H9 (cell line): ENCODE measurements at regions not wholly inside any gene's neighbourhood (a gene's known extent, or its start where the extent isn't known, plus 50 kb on each side); places are given as distances from the start of the nearest gene placed in this dataset.

Source experiments
- DNase-seq: peaks from one replicate; pipeline ENCODE4 v3.0.0-alpha.2; 2017
- H2AFZ ChIP-seq: one replicate; pipeline ENCODE4 v1.6.1; 2013; ENCODE audit warnings: mild to moderate bottlenecking, low read length, control low read depth, moderate library complexity
- H2AK5ac ChIP-seq: 2 replicates; pipeline ENCODE4 v1.6.1; 2013; ENCODE audit warnings: low read length, control low read depth, mixed read lengths; ENCODE audit not compliant: insufficient read length
- H2BK120ac ChIP-seq: one replicate; pipeline ENCODE4 v1.6.1; 2013; ENCODE audit warnings: low read depth, mild to moderate bottlenecking, low read length, control low read depth, inconsistent platforms; ENCODE audit not compliant: poor library complexity, severe bottlenecking
- H2BK12ac ChIP-seq: 2 replicates; pipeline ENCODE4 v1.6.1; 2013; ENCODE audit warnings: low read length, control low read depth, mixed read lengths, low read depth; ENCODE audit not compliant: insufficient read length
- H2BK15ac ChIP-seq: 2 replicates; pipeline ENCODE4 v1.6.1; 2013; ENCODE audit warnings: low read depth, low read length, control low read depth
- H2BK20ac ChIP-seq: one replicate; pipeline ENCODE4 v1.6.1; 2013; ENCODE audit warnings: low read depth, mild to moderate bottlenecking, low read length, control low read depth, inconsistent platforms; ENCODE audit not compliant: poor library complexity, severe bottlenecking
- H2BK5ac ChIP-seq: 2 replicates; pipeline ENCODE4 v1.6.1; 2013; ENCODE audit warnings: low read length, control low read depth, mixed read lengths; ENCODE audit not compliant: insufficient read length
- H3K14ac ChIP-seq: 2 replicates; pipeline ENCODE4 v1.6.1; 2013; ENCODE audit warnings: low read length, control low read depth; ENCODE audit not compliant: insufficient read depth
- H3K18ac ChIP-seq: 2 replicates; pipeline ENCODE4 v1.6.1; 2013; ENCODE audit warnings: low read depth, mild to moderate bottlenecking, mixed read lengths, low read length, control low read depth; ENCODE audit not compliant: insufficient read length
- H3K23ac ChIP-seq: 2 replicates; pipeline ENCODE4 v1.6.1; 2013; ENCODE audit warnings: low read length, control low read depth, mixed read lengths, low read depth; ENCODE audit not compliant: insufficient read length
- H3K23me2 ChIP-seq: 2 replicates; pipeline ENCODE4 v1.6.1; 2013; ENCODE audit warnings: low read depth, mild to moderate bottlenecking, mixed read lengths, low read length, control low read depth; ENCODE audit not compliant: insufficient read length, poor library complexity, severe bottlenecking
- H3K27ac ChIP-seq: 2 replicates; pipeline ENCODE4 v1.5.1; 2013; ENCODE audit warnings: low read length, control low read depth, mixed read lengths, low read depth; ENCODE audit not compliant: insufficient read length
- H3K27me3 ChIP-seq: 2 replicates; pipeline ENCODE4 v1.6.1; 2013; ENCODE audit warnings: low read length, control low read depth, inconsistent platforms; ENCODE audit not compliant: insufficient read depth
- H3K4ac ChIP-seq: 2 replicates; pipeline ENCODE4 v1.6.1; 2013; ENCODE audit warnings: low read depth, mild to moderate bottlenecking, control low read depth, inconsistent platforms, low read length, moderate library complexity
- H3K4me1 ChIP-seq: 2 replicates; pipeline ENCODE4 v1.6.1; 2013; ENCODE audit warnings: low read length, control low read depth, inconsistent platforms; ENCODE audit not compliant: insufficient read depth
- H3K4me2 ChIP-seq: 2 replicates; pipeline ENCODE4 v1.6.1; 2013; ENCODE audit warnings: low read length, control low read depth, mixed read lengths; ENCODE audit not compliant: insufficient read length, insufficient read depth
- H3K56ac ChIP-seq: 2 replicates; pipeline ENCODE4 v1.6.1; 2013; ENCODE audit warnings: low read depth, mild to moderate bottlenecking, mixed read lengths, low read length, control low read depth; ENCODE audit not compliant: insufficient read length
- H3K79me1 ChIP-seq: 2 replicates; pipeline ENCODE4 v1.6.1; 2013; ENCODE audit warnings: low read depth, mild to moderate bottlenecking, moderate library complexity, low read length, control low read depth, inconsistent platforms; ENCODE audit not compliant: insufficient read depth, poor library complexity, severe bottlenecking
- H3K79me2 ChIP-seq: 2 replicates; pipeline ENCODE4 v1.6.1; 2013; ENCODE audit warnings: low read length, control low read depth, inconsistent platforms; ENCODE audit not compliant: insufficient read depth
- H3K9ac ChIP-seq: 2 replicates; pipeline ENCODE4 v1.6.1; 2013; ENCODE audit warnings: low read length, control low read depth, mixed read lengths; ENCODE audit not compliant: insufficient read length; ENCODE audit errors: extremely low read depth
- H3K9me3 ChIP-seq: one replicate; pipeline ENCODE4 v1.6.1; 2013; ENCODE audit warnings: low read depth, low read length, inconsistent platforms; ENCODE audit not compliant: control insufficient read depth
- H3T11ph ChIP-seq: one replicate; pipeline ENCODE4 v1.6.1; 2013; ENCODE audit warnings: mild to moderate bottlenecking, low read length, control low read depth, inconsistent platforms
- H4K20me1 ChIP-seq: one replicate; pipeline ENCODE4 v1.6.1; 2013; ENCODE audit not compliant: control insufficient read depth, insufficient read length, insufficient read depth
- H4K5ac ChIP-seq: 2 replicates; pipeline ENCODE4 v1.6.1; 2013; ENCODE audit warnings: low read depth, mild to moderate bottlenecking, mixed read lengths, low read length, control low read depth; ENCODE audit not compliant: insufficient read length
- H4K8ac ChIP-seq: replicated peaks from 2 replicates; pipeline ENCODE4 v1.6.1; 2013; ENCODE audit warnings: low read length, control low read depth, mixed read lengths, low read depth; ENCODE audit not compliant: insufficient read length
- H4K91ac ChIP-seq: 2 replicates; pipeline ENCODE4 v1.6.1; 2013; ENCODE audit warnings: low read depth, mild to moderate bottlenecking, moderate library complexity, mixed read lengths, low read length, control low read depth; ENCODE audit not compliant: insufficient read length
- H3K27ac Mint-ChIP-seq, 3 experiments: 2 replicates in 2 of 3; 3 replicates in 1 of 3; pipeline ENCODE4 v1.8.0; 2020 to 2021; ENCODE audit warnings: mixed read lengths in 3 of 3, mild to moderate bottlenecking in 1 of 3, moderate library complexity in 1 of 3
- H3K27me3 Mint-ChIP-seq: 2 replicates; pipeline ENCODE4 v1.8.0; 2021; ENCODE audit warnings: low read depth, mild to moderate bottlenecking, moderate library complexity, mixed read lengths
- H3K36me3 Mint-ChIP-seq, 3 experiments: 2 replicates in 2 of 3; 3 replicates in 1 of 3; pipeline ENCODE4 v1.8.0; 2020 to 2021; ENCODE audit warnings: low read depth in 3 of 3, mixed read lengths in 3 of 3; ENCODE audit not compliant: insufficient read depth in 1 of 3
- H3K4me1 Mint-ChIP-seq, 2 experiments: 2 replicates each; pipeline ENCODE4 v1.8.0; 2020; ENCODE audit warnings: mixed read lengths in 2 of 2
- H3K4me3 Mint-ChIP-seq, 2 experiments: 2 replicates in 1 of 2; 3 replicates in 1 of 2; pipeline ENCODE4 v1.8.0; 2020 to 2021; ENCODE audit warnings: mild to moderate bottlenecking in 2 of 2, mixed read lengths in 2 of 2, moderate library complexity in 1 of 2
- H3K9me3 Mint-ChIP-seq, 2 experiments: 2 replicates in 1 of 2; 3 replicates in 1 of 2; pipeline ENCODE4 v1.8.0; 2020; ENCODE audit warnings: mild to moderate bottlenecking in 2 of 2, mixed read lengths in 2 of 2, moderate library complexity in 1 of 2
- CTCF ChIP-seq: fragments of 200-600 bp; sonication (generic); conservative IDR thresholded peaks from 3 replicates; pipeline ENCODE4 v1.8.0; 2021; ENCODE audit warnings: antibody characterized with exemption, mild to moderate bottlenecking
- WGBS: extraction: QIAGEN DNeasy Blood & Tissue Kit; methylation state at CpG from one replicate; pipeline ENCODE4 v1.1.7; 2013; ENCODE audit warnings: missing lambda C conversion rate, low lambda C conversion rate, mixed read lengths; ENCODE audit not compliant: insufficient read length; ENCODE audit errors: extremely low coverage; 5-methylcytosine and 5-hydroxymethylcytosine counted together

DNA sequence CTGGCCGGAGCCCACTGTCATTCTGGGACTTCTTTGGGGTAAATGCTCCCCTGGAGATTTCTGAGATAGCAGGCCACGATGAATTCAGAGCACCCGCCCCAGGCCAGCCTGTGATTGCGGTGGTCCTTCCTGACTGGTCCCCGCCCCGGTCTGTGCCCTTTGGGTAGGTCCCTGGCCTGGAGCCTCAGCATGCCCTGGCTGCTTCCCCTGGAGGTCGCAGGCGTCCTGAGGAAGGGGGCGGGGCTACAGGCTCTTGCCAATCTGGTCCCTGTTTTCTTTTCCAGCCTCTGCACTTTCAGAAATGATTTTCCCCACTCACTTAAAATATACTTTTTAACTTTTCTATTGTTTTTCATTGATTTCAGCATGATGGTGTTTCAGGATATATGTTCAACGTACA, 250.2 kb upstream of the ATP10A start:
- H3K23ac ChIP-seq = no peak overlapping the region
- no peak overlapping the region for H3K4ac ChIP-seq
- no peak overlapping the region for H4K5ac ChIP-seq
- H3K18ac ChIP-seq = no peak overlapping the region
- DNase-seq = peak; percentile 68
- H3K23me2 ChIP-seq = no peaks in the 10 kb centered on the region
- no peaks in the 10 kb centered on the region for H3K4me1 ChIP-seq
- H3K9me3 ChIP-seq = no peaks in the 10 kb centered on the region
- H2BK20ac ChIP-seq = no peak overlapping the region
- no peak overlapping the region for H3K4me2 ChIP-seq
- no peak overlapping the region for H2AFZ ChIP-seq
- no peaks in the 10 kb centered on the region for H3K79me2 ChIP-seq
- H4K91ac ChIP-seq = no peak overlapping the region
- H3K27me3 Mint-ChIP-seq = no peaks in the 10 kb centered on the region; the same call in 1 of the 2 replicates
- H2BK5ac ChIP-seq = no peak overlapping the region
- H3K27me3 ChIP-seq = no peaks in the 10 kb centered on the region
- no peaks in the 10 kb centered on the region for H3K79me1 ChIP-seq
- TF ChIP-seq CTCF = no peak
- H2BK12ac ChIP-seq = no peak overlapping the region
- H3K9me3 Mint-ChIP-seq = peaks cover 0 to 7% of the 10 kb centered on the region in 2 experiments; a peak in 2 of 5 replicates
- no peak overlapping the region for H2BK120ac ChIP-seq
- no peak overlapping the region for H2AK5ac ChIP-seq
- H3K27ac ChIP-seq = no peak overlapping the region
- H3K4me1 Mint-ChIP-seq = peaks cover 9% of the 10 kb centered on the region in 2 experiments
- H3K27ac Mint-ChIP-seq = no peak overlapping the region
- H3K9ac ChIP-seq = no peak overlapping the region
- H3T11ph ChIP-seq = no peak overlapping the region
- no peaks in the 10 kb centered on the region for H4K20me1 ChIP-seq
- no peak overlapping the region for H2BK15ac ChIP-seq
- no CpG with 5 or more reads among the region's 10 CpGs for WGBS
- H3K4me3 Mint-ChIP-seq = no peak overlapping the region
- H3K36me3 Mint-ChIP-seq = no peaks in the 10 kb centered on the region; a peak in 1 of 7 replicates
- no peak overlapping the region for H3K14ac ChIP-seq
- no peak overlapping the region for H4K8ac ChIP-seq
- H3K56ac ChIP-seq = no peak overlapping the region
